Activated CD8-positive, alpha-beta T cell treated with anti-CD3 and anti-CD28 coated beads for 36 hours (primary cell): ENCODE measurements at regions not wholly inside any gene's neighbourhood (a gene's known extent, or its start where the extent isn't known, plus 50 kb on each side); places are given as distances from the start of the nearest gene placed in this dataset.

ENCODE experiments used
- ATAC-seq: fragments of 200-7000 bp; cut with Tn5 transposase; one replicate; pipeline ENCODE4 v1.10.0; 2021; ENCODE audit warnings: mild to moderate bottlenecking, moderate library complexity
- CTCF ChIA-PET: fragments of 350-600 bp; sonication (Branson Sonifier 250); formaldehyde crosslinking; loops from one replicate; lab custom pipeline; 2021; ENCODE audit warnings: antibody characterized with exemption; lab: Charles Lee
- POLR2A ChIA-PET: fragments of 350-600 bp; sonication (Branson Sonifier 250); formaldehyde crosslinking; loops from one replicate; lab custom pipeline; 2021; ENCODE audit warnings: antibody characterized with exemption; lab: Charles Lee
- DNase-seq: peaks from one replicate; pipeline ENCODE4 v3.0.0-alpha.2; 2020
- H3K27ac Mint-ChIP-seq: one replicate; pipeline ENCODE4 v1.8.0; 2021; ENCODE audit warnings: mild to moderate bottlenecking, mixed read lengths
- H3K27me3 Mint-ChIP-seq: one replicate; pipeline ENCODE4 v1.8.0; 2021; ENCODE audit warnings: mixed read lengths
- H3K36me3 Mint-ChIP-seq: one replicate; pipeline ENCODE4 v1.8.0; 2021; ENCODE audit warnings: low read depth, mixed read lengths
- H3K4me1 Mint-ChIP-seq: one replicate; pipeline ENCODE4 v1.8.0; 2021; ENCODE audit warnings: low read depth, mixed read lengths
- H3K4me3 Mint-ChIP-seq: one replicate; pipeline ENCODE4 v1.8.0; 2021; ENCODE audit warnings: mild to moderate bottlenecking, moderate library complexity, mixed read lengths
- H3K9me3 Mint-ChIP-seq: one replicate; pipeline ENCODE4 v1.8.0; 2021; ENCODE audit warnings: mixed read lengths
- CTCF ChIP-seq: fragments of 200-600 bp; IDR thresholded peaks from one replicate; pipeline ENCODE4 v1.8.0; 2022; ENCODE audit warnings: antibody characterized with exemption, mild to moderate bottlenecking
- intact Hi-C: fragments of 100-400 bp; cut with micrococcal nuclease; formaldehyde crosslinking; loops from one replicate; pipeline ENCODE4 v1.10.0; 2022

- Mint-ChIP-seq H3K4me1 (peaks cover 6% of the 10 kb centered on the region), H3K36me3 (no peaks in the 10 kb centered on the region), H3K9me3 (no peaks in the 10 kb centered on the region), H3K27me3 (peaks cover 13% of the 10 kb centered on the region), H3K27ac (no peak overlapping the region), H3K4me3 (no peak overlapping the region)
- ATAC-seq (peak; percentile 74), DNase-seq (peak; percentile 64)
- intact Hi-C loops: no loop called here
- CTCF ChIA-PET: interaction anchor here (0.5 to 1.7 kb wide), 2 partner anchors 232 to 1043 kb away, joined by 3 to 8 read pairs; no protein-coding TSS in a partner anchor
- TF ChIP-seq CTCF: no peak
- POLR2A ChIA-PET: interaction anchor here (0.6 kb wide), 1 partner anchor 212 kb away, joined by 4 read pairs; no protein-coding TSS in a partner anchor
Measured at GRCh38 chr3:194084284-194084683, 51.7 kb upstream of the HES1 start.
